ENCODE measurements at regions not wholly inside any gene's neighbourhood (a gene's known extent, or its start where the extent isn't known, plus 50 kb on each side); places are given as distances from the start of the nearest gene placed in this dataset.
"Not testable (repeated sequence)": the region's sequence is repeated elsewhere in the genome, so short reads cannot be mapped to it uniquely, and the experiment has no call there.

GRCh38 chr10:30172091-30172490 lies 112.7 kb upstream of the JCAD start:
- DNase-seq (ENCODE audit: low spot score) (no peak), FAIRE-seq (no peak)

DNA sequence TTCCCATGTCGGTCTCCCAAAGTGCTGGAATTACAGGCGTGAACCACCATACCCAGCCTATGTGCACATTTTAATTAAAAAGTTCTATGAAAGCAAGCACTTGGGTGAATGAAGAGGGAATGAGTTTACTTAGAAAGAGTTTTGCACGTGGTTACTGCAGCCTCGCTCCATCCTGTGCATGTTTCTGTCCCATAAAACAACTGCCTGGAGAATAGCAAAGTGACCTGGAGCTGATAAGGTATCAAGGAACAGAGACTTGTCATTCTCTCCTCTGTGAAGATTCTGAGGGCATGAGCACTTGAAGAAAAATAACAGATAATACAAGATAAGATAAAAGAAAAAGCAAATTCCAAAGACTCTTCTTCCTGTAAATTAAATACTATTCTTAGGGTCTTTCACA lies 112.2 kb upstream of the JCAD start:
- FAIRE-seq (no peak), DNase-seq (ENCODE audit: low spot score) (no peak)

DNA sequence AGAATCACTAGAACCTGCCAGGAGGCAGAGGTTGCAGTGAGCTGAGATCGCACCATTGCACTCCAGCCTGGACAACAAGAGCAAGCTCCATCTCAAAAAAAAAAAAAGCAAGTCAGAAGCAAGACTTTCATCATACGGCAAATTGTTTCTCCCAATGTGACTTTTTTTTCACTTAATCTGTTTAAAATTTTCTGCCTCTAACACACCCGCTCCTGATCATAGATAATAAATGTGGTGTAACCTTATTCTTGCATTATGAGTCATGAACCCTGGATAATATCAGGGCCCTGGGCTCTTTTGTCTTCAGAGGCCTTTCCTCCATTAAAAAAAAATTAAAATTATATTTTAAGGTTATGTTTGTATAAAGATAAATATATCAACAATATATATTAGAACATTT lies 111.4 kb upstream of the JCAD start:
- FAIRE-seq (no peak), DNase-seq (ENCODE audit: low spot score) (no peak)

DNA sequence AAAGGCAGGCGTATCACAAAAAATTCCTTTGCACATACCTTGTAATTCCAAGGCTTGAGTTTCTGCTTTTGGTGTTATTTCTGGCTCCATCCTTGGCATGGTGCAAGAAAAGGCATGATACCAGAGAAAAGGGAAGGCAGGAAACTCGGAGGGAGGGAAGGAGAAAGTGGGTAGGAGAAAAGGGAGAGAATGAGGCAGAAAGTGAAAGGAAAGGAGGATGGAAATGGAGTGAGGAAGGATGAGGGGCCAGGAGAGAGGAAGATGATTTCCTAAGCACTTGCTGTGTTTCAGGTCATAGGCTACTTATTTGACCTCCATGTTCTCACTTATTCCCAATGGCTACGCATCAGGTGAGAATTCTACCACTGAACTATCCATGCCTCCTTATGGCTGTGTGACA lies 110.8 kb upstream of the JCAD start:
- DNase-seq (ENCODE audit: low spot score) = no peak
- no peak for FAIRE-seq

DNA sequence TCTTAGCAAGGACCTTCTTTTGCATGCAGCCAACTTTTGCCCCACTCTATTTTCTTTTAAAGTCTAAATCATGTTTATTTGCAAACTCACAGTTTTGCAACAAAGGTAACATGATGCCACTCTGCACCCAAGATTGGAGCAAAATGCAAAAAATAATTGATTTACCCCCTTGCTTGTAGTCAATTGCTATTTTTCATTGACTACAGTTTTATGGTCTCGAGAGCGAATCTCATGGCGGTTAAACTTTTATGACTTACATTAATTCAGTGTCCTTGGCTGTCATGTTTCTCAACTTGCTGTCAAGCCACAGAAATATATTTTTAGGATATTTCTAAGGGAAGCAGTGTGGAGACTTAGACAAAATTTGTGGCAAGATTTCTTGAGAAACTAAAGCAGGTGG lies 110.0 kb upstream of the JCAD start:
- FAIRE-seq = no peak

GRCh38 chr10:30166929-30167328 lies 107.5 kb upstream of the JCAD start:
- FAIRE-seq (no peak), DNase-seq (ENCODE audit: low spot score) (no peak)

More for the DNA sequence above, 110.0 kb upstream of the JCAD start:
- DNase-seq (ENCODE audit: low spot score) = no peak

GRCh38 chr10:30163410-30163809 lies 104.0 kb upstream of the JCAD start:
- not testable (repeated sequence) for FAIRE-seq; DNase-seq (ENCODE audit: low spot score)

GRCh38 chr10:30162796-30163195 lies 103.4 kb upstream of the JCAD start:
- not testable (repeated sequence) for FAIRE-seq; DNase-seq (ENCODE audit: low spot score)

- FAIRE-seq (no peak), DNase-seq (ENCODE audit: low spot score) (no peak)
Observed at GRCh38 chr10:30160271-30160982, 101.0 kb upstream of the JCAD start.

DNA sequence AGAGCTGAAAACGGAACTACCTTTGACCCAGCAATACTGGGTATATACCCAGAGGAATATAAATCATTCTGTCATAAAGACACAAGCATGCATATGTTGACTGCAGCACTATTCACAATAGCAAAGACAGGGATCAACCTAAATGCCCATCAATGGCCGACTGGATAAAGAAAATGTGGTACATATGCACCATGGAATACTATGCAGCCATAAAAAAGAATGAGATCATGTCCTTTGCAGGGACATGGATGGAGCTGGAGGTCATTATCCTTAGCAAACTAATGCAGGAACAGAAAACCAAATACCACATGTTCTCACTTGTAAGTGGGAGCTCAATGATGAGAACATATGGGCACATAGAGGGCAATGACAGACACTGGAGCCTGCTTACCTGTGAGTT lies 100.2 kb upstream of the JCAD start:
- FAIRE-seq; DNase-seq (ENCODE audit: low spot score): not testable (repeated sequence)

GRCh38 chr10:30158325-30158960 lies 99.1 kb upstream of the JCAD start:
- FAIRE-seq = no peak

GRCh38 chr10:30155401-30155800 lies 96.0 kb upstream of the JCAD start:
- no peak for FAIRE-seq
- peak; percentile 43 for DNase-seq (ENCODE audit: low spot score)

More at GRCh38 chr10:30158325-30158960, 99.1 kb upstream of the JCAD start:
- DNase-seq (ENCODE audit: low spot score) = peak; percentile 21

GRCh38 chr10:30154561-30154960 lies 95.2 kb upstream of the JCAD start:
- FAIRE-seq (no peak), DNase-seq (ENCODE audit: low spot score) (no peak)

DNA sequence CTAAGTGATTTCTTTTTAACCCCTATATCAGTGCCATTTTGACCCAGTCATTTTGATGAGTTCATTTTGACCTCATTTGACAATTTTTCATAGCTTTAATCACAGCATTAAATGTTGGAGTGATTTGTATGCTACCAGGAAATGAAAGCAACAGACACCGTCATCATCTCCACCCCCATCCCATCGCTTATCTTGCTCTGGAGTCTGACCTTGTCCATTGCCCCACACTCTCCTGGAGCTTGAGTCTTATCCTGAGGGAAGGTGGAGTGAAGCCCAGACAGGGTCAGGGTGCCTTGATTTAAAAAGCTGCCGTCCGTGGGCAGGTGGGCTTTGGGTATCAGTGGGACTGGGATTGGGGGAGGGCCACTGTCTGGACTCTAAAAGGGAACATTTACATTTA lies 94.7 kb upstream of the JCAD start:
- DNase-seq (ENCODE audit: low spot score) (no peak), FAIRE-seq (no peak)

GRCh38 chr10:30151581-30152389 lies 92.4 kb upstream of the JCAD start:
- peak; percentile 94 for DNase-seq (ENCODE audit: low spot score)
- FAIRE-seq = peak; percentile 83

GRCh38 chr10:30141423-30141822 lies 82.0 kb upstream of the JCAD start:
- FAIRE-seq (no peak), DNase-seq (ENCODE audit: low spot score) (no peak)

- DNase-seq (ENCODE audit: low spot score) (no peak), FAIRE-seq (no peak)
Observed at GRCh38 chr10:30134171-30134945, 75.0 kb upstream of the JCAD start.

DNA sequence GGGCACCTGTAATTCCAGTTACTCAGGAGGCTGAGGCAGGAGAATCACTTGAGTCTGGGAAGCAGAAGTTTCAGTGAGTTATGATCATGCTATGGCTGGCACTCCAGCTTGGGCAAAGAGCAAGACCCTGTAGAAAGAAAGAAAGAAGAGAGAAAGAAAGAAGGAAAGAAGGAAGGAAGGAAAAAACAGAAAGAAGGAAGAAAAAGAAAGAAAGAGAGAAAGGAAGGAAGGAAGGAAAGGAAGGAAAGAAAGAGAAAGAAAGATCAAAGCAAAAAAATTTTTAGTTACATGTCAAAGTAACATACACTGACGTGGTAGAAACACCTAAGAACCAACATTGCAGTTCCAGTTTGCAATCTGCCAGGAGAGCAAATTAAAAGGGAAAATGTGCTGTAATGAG lies 73.8 kb upstream of the JCAD start:
- FAIRE-seq (no peak), DNase-seq (ENCODE audit: low spot score) (no peak)

- not testable (repeated sequence) for FAIRE-seq; DNase-seq (ENCODE audit: low spot score)
Observed at GRCh38 chr10:30131369-30131768, 72.0 kb upstream of the JCAD start.

DNA sequence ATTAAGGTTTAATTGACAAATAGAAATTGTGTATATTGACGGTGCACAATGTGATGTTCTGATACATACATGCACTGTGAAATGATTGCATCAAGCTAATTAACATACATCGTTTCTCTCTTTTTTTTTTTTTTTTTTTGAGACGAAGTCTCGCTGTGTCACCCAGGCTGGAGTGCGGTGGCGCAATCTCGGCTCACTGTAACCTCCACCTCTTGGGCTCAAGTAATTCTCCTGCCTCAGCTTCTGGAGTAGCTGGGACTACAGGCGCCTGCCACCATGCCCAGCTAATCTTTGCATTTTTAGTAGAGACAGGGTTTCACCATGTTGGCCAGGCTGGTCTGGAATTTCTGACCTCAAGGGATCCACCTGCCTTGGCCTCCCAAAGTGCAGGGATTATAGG lies 69.9 kb upstream of the JCAD start:
- not testable (repeated sequence) for FAIRE-seq; DNase-seq (ENCODE audit: low spot score)

DNA sequence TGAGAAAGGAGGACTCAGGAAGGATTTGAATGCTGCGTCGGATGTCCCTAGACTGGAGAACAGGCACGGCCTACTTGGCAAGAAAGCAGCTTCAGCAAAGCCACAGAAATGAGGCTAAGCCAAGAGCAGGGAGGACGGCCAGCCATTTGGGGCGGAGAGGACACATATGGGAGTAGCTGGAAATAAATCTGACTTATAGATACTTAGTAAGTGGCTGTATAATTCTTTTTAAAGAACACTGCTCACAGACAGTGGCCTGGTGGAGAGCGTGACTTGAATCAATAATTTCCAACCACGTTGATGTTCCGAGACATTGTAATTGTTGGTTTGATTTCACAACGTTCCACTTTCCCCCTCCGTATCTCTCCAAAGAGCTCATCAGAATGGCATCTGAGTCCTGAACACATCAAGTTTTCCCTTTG lies 67.7 kb upstream of the JCAD start:
- FAIRE-seq (no peak), DNase-seq (ENCODE audit: low spot score) (no peak)
